ENCODE measurements at regions not wholly inside any gene's neighbourhood (a gene's known extent, or its start where the extent isn't known, plus 50 kb on each side); places are given as distances from the start of the nearest gene placed in this dataset.

DNA sequence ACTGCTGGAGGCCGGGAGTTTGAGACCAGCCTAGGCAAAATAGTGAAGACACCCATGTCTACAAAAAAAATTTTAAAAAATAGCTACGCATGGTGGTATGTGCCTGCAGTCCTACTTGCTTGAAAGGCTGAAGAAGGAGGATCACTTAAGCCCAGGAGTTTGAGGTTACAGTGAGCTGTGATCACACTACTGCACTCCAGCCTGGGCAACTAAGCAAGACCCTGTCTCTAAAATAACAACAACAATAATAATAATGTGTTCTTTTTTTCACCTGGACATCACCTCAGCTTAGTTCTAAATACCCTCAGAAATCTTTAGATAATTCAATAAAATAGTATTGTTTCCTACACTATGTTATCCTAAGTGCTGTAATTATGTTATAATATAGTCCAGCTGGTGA is 397.1 kb upstream of the ZNF804A start:
- Histone ChIP-seq H3K9me3 (ENCODE audit: control insufficient read depth in 1 of 2, insufficient read depth in 1 of 2, low read length in 2 of 2) (peaks cover 0 to 5% of the 10 kb centered on the region in 2 experiments), H3K27ac (ENCODE audit: low read depth in 1 of 2, low read length in 2 of 2) (no peak overlapping the region), H3K27me3 (ENCODE audit: control insufficient read depth in 1 of 2, insufficient read depth in 2 of 2, low read length in 2 of 2) (no peaks in the 10 kb centered on the region), H3K36me3 (ENCODE audit: insufficient read depth, low read length) (no peaks in the 10 kb centered on the region), H3K4me1 (ENCODE audit: insufficient read depth, low read length) (no peaks in the 10 kb centered on the region), H3K4me3 (ENCODE audit: low read length) (no peak overlapping the region)
- Mint-ChIP-seq H3K27me3 (no peaks in the 10 kb centered on the region), H3K9me3 (peaks cover 5% of the 10 kb centered on the region), H3K27ac (no peak overlapping the region), H3K36me3 (ENCODE audit: low read depth) (no peaks in the 10 kb centered on the region), H3K4me1 (ENCODE audit: low read depth) (no peaks in the 10 kb centered on the region), H3K4me3 (no peak overlapping the region)
- intact Hi-C loops (cut with DNase I, micrococcal nuclease): no loop called here
- no peak for DNase-seq
- CTCF ChIA-PET: no interaction called here
- TF ChIP-seq, protein P1, sequence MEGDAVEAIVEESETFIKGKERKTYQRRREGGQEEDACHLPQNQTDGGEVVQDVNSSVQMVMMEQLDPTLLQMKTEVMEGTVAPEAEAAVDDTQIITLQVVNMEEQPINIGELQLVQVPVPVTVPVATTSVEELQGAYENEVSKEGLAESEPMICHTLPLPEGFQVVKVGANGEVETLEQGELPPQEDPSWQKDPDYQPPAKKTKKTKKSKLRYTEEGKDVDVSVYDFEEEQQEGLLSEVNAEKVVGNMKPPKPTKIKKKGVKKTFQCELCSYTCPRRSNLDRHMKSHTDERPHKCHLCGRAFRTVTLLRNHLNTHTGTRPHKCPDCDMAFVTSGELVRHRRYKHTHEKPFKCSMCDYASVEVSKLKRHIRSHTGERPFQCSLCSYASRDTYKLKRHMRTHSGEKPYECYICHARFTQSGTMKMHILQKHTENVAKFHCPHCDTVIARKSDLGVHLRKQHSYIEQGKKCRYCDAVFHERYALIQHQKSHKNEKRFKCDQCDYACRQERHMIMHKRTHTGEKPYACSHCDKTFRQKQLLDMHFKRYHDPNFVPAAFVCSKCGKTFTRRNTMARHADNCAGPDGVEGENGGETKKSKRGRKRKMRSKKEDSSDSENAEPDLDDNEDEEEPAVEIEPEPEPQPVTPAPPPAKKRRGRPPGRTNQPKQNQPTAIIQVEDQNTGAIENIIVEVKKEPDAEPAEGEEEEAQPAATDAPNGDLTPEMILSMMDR (IDR thresholded peaks at IDR 0.05): no peak
- POLR2A ChIA-PET: no interaction called here
- no peak for ATAC-seq (ENCODE audit: poor library complexity)

- H3K27ac Mint-ChIP-seq: no peak overlapping the region
- ChIA-PET CTCF (interaction anchor here (0.6 kb wide), 1 partner anchor 14 kb away, joined by 3 read pairs; no protein-coding TSS in a partner anchor), POLR2A (no interaction called here)
- H3K36me3 Mint-ChIP-seq (ENCODE audit: low read depth): no peaks in the 10 kb centered on the region
- intact Hi-C loops (cut with DNase I, micrococcal nuclease): no loop called here
- Histone ChIP-seq H3K4me3 (ENCODE audit: low read length) (no peak overlapping the region), H3K4me1 (ENCODE audit: insufficient read depth, low read length) (no peaks in the 10 kb centered on the region), H3K27me3 (ENCODE audit: control insufficient read depth in 1 of 2, insufficient read depth in 2 of 2, low read length in 2 of 2) (no peaks in the 10 kb centered on the region), H3K9me3 (ENCODE audit: control insufficient read depth in 1 of 2, insufficient read depth in 1 of 2, low read length in 2 of 2) (peaks cover 0 to 9% of the 10 kb centered on the region in 2 experiments), H3K36me3 (ENCODE audit: insufficient read depth, low read length) (no peaks in the 10 kb centered on the region), H3K27ac (ENCODE audit: low read depth in 1 of 2, low read length in 2 of 2) (no peak overlapping the region)
- no peak for ATAC-seq (ENCODE audit: poor library complexity)
- H3K4me1 Mint-ChIP-seq (ENCODE audit: low read depth): no peaks in the 10 kb centered on the region
- H3K9me3 Mint-ChIP-seq: peaks cover 5% of the 10 kb centered on the region
- no peaks in the 10 kb centered on the region for H3K27me3 Mint-ChIP-seq
- TF ChIP-seq, protein P1 (IDR thresholded peaks at IDR 0.05): no peak
- no peak overlapping the region for H3K4me3 Mint-ChIP-seq
- no peak for DNase-seq
These were observed 394.7 kb upstream of the ZNF804A start for GRCh38 chr2:184203661-184204060.

- no peak overlapping the region for H3K27ac ChIP-seq (ENCODE audit: low read depth in 1 of 2, low read length in 2 of 2)
- no peak for DNase-seq
- no peaks in the 10 kb centered on the region for H3K36me3 Mint-ChIP-seq (ENCODE audit: low read depth)
- H3K27me3 Mint-ChIP-seq: no peaks in the 10 kb centered on the region
- H3K9me3 ChIP-seq (ENCODE audit: control insufficient read depth in 1 of 2, insufficient read depth in 1 of 2, low read length in 2 of 2): peaks cover 0 to 10% of the 10 kb centered on the region in 2 experiments
- H3K27me3 ChIP-seq (ENCODE audit: control insufficient read depth in 1 of 2, insufficient read depth in 2 of 2, low read length in 2 of 2): no peaks in the 10 kb centered on the region
- no peak overlapping the region for H3K27ac Mint-ChIP-seq
- no peaks in the 10 kb centered on the region for H3K4me1 Mint-ChIP-seq (ENCODE audit: low read depth)
- ATAC-seq (ENCODE audit: poor library complexity): no peak
- no peak overlapping the region for H3K4me3 ChIP-seq (ENCODE audit: low read length)
- no peak overlapping the region for H3K4me3 Mint-ChIP-seq
- H3K4me1 ChIP-seq (ENCODE audit: insufficient read depth, low read length): no peaks in the 10 kb centered on the region
- TF ChIP-seq, protein P1 (IDR thresholded peaks at IDR 0.05): no peak
- no peaks in the 10 kb centered on the region for H3K36me3 ChIP-seq (ENCODE audit: insufficient read depth, low read length)
- intact Hi-C loops (cut with DNase I, micrococcal nuclease): no loop called here
- ChIA-PET POLR2A (no interaction called here), CTCF (no interaction called here)
- H3K9me3 Mint-ChIP-seq: peaks cover 3% of the 10 kb centered on the region
These were observed 393.2 kb upstream of the ZNF804A start for GRCh38 chr2:184205048-184205596.
